Liver (tissue), 8 donors: ENCODE measurements at regions not wholly inside any gene's neighbourhood (a gene's known extent, or its start where the extent isn't known, plus 50 kb on each side); places are given as distances from the start of the nearest gene placed in this dataset.

Experiments
- DNase-seq: peaks from one replicate; pipeline ENCODE4 v3.0.0-alpha.2; 2017; ENCODE audit warnings: low spot score
- H3K27ac ChIP-seq, 2 donors: one replicate each; pipeline ENCODE4 v1.7.0; 2013; ENCODE audit warnings: inconsistent platforms in 2 of 2, low read length in 2 of 2, control low read depth in 1 of 2, low read depth in 1 of 2, mild to moderate bottlenecking in 1 of 2
- H3K27me3 ChIP-seq, 4 donors: one replicate each; pipeline versions ENCODE4 v1.6.1 to v1.7.0; 2013; ENCODE audit warnings: low read length in 3 of 4, inconsistent platforms in 1 of 4, mild to moderate bottlenecking in 1 of 4, moderate library complexity in 1 of 4; ENCODE audit not compliant: control insufficient read depth in 4 of 4, insufficient read depth in 4 of 4
- H3K36me3 ChIP-seq, 4 donors: one replicate each; pipeline versions ENCODE4 v1.6.1 to v1.7.0; 2013; ENCODE audit warnings: low read length in 3 of 4, mild to moderate bottlenecking in 3 of 4, low read depth in 1 of 4, moderate library complexity in 1 of 4; ENCODE audit not compliant: control insufficient read depth in 4 of 4, insufficient read depth in 3 of 4
- H3K4me1 ChIP-seq, 4 donors: one replicate each; pipeline versions ENCODE4 v1.6.1 to v1.7.0; 2013; ENCODE audit warnings: low read length in 3 of 4, mild to moderate bottlenecking in 3 of 4, moderate library complexity in 1 of 4; ENCODE audit not compliant: control insufficient read depth in 4 of 4, insufficient read depth in 4 of 4
- H3K4me3 ChIP-seq, 3 donors: one replicate each; pipeline versions ENCODE4 v1.6.1 to v1.7.0; 2013; ENCODE audit warnings: low read length in 3 of 3, control low read depth in 1 of 3, low read depth in 1 of 3, mild to moderate bottlenecking in 1 of 3
- H3K9ac ChIP-seq, 2 donors: one replicate each; pipeline ENCODE4 v1.7.0; 2013; ENCODE audit warnings: low read length in 2 of 2, mild to moderate bottlenecking in 2 of 2, moderate library complexity in 2 of 2, control low read depth in 1 of 2, low read depth in 1 of 2
- H3K9me3 ChIP-seq, 4 donors: one replicate each; pipeline versions ENCODE4 v1.6.1 to v1.7.0; 2013; ENCODE audit warnings: low read length in 3 of 4; ENCODE audit not compliant: control insufficient read depth in 4 of 4
- EGR1 ChIP-seq, 2 donors: IDR thresholded peaks; 2 replicates each; pipeline ENCODE4 v1.6.1; 2016 to 2018; ENCODE audit warnings: antibody characterized with exemption in 2 of 2, low read depth in 2 of 2
- FOXA1 ChIP-seq: IDR thresholded peaks from 2 replicates; pipeline ENCODE4 v1.6.1; 2016; ENCODE audit warnings: antibody characterized with exemption
- FOXA2 ChIP-seq: IDR thresholded peaks from 2 replicates; pipeline ENCODE4 v1.6.1; 2016; ENCODE audit warnings: antibody characterized with exemption
- GABPA ChIP-seq, 2 donors: IDR thresholded peaks in 1 of 2; conservative IDR thresholded peaks in 1 of 2; 2 replicates each; pipeline ENCODE4 v1.6.1; 2016; ENCODE audit warnings: antibody characterized with exemption in 2 of 2, mild to moderate bottlenecking in 1 of 2, moderate library complexity in 1 of 2
- HNF4A ChIP-seq, 2 donors: conservative IDR thresholded peaks; 2 replicates each; pipeline ENCODE4 v1.6.1; 2016; ENCODE audit warnings: antibody characterized with exemption in 2 of 2, mild to moderate bottlenecking in 2 of 2
- HNF4G ChIP-seq: IDR thresholded peaks from 2 replicates; pipeline ENCODE4 v1.6.1; 2016; ENCODE audit warnings: antibody characterized with exemption
- JUND ChIP-seq, 2 donors: IDR thresholded peaks; 2 replicates each; pipeline ENCODE4 v1.6.1; 2016; ENCODE audit warnings: antibody characterized with exemption in 2 of 2
- NR2F2 ChIP-seq: IDR thresholded peaks from 2 replicates; pipeline ENCODE4 v1.6.1; 2016; ENCODE audit warnings: antibody characterized with exemption
- RAD21 ChIP-seq, 2 donors: IDR thresholded peaks; 2 replicates each; pipeline ENCODE4 v1.6.1; 2016; ENCODE audit warnings: antibody characterized with exemption in 2 of 2, mild to moderate bottlenecking in 2 of 2
- RXRA ChIP-seq, 2 donors: IDR thresholded peaks; 2 replicates each; pipeline ENCODE4 v1.6.1; 2017 to 2018; ENCODE audit warnings: antibody characterized with exemption in 2 of 2, mild to moderate bottlenecking in 1 of 2
- SP1 ChIP-seq: IDR thresholded peaks from 2 replicates; pipeline ENCODE4 v1.6.1; 2018; ENCODE audit warnings: antibody characterized with exemption, mild to moderate bottlenecking
- TAF1 ChIP-seq: conservative IDR thresholded peaks from 2 replicates; pipeline ENCODE4 v1.6.1; 2016; ENCODE audit warnings: antibody characterized with exemption, mild to moderate bottlenecking
- YY1 ChIP-seq: IDR thresholded peaks from 2 replicates; pipeline ENCODE4 v1.6.1; 2016; ENCODE audit warnings: antibody characterized with exemption, mild to moderate bottlenecking
- WGBS: extraction: QIAGEN DNeasy Blood & Tissue Kit; methylation state at CpG from one replicate; pipeline ENCODE4 v1.1.7; 2013; 5-methylcytosine and 5-hydroxymethylcytosine counted together
- TF ChIP-seq, protein P1 (sequence below): IDR thresholded peaks from 2 replicates; pipeline ENCODE4 v1.6.1; 2016; ENCODE audit warnings: antibody characterized with exemption
- TF ChIP-seq, protein P2 (sequence below): IDR thresholded peaks from 2 replicates; pipeline ENCODE4 v1.6.1; 2016; ENCODE audit warnings: antibody characterized with exemption, mild to moderate bottlenecking
- TF ChIP-seq, protein P3 (sequence below): IDR thresholded peaks from 2 replicates; pipeline ENCODE4 v1.6.1; 2016; ENCODE audit warnings: antibody characterized with exemption
- TF ChIP-seq, protein P4 (sequence below): IDR thresholded peaks from 2 replicates; pipeline ENCODE4 v1.6.1; 2016; ENCODE audit warnings: antibody characterized with exemption
- TF ChIP-seq, protein P5 (sequence below): fragments of 150-350 bp; IDR thresholded peaks from 2 replicates; pipeline ENCODE4 v1.5.1; 2017; ENCODE audit warnings: improper control_type of control experiment, low read depth, low read length; ENCODE audit not compliant: missing input control
- donor health status: healthy.
- donor health status: healthy.
- donor health status: healthy.
- donor health status: healthy.
- donor health status: healthy.

DNA sequence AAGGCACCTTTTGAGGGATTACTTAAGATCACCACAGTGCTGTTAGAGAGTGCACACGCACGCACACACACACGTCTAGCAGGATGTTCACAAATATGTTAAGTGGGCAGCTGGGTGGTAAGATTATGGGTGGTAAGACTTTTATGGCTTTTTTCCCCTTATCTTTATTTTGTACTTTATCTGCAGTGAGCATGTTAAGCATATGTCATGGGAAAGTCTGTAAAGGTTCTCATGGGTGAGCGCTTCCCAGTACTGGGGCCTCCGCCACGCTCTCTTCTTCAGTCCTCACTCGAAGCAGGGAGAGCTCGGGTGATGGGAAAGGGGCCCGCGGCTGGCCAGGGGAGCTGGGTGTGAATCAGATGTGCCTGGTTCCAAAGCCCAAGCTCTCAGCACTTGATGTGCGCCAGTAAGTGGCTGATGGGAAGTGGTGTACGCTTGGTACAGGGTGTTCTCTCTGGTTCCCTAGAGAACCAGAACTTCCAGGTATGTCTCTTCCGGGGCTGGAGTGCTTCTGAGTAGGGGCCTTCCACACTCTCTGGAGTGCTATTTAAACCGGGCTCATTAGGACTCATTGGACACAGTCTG lies 83.9 kb upstream of the YWHAQ start:
- no peak overlapping the region for H3K27ac ChIP-seq
- DNase-seq = no peak
- 90% methylated on average over 14 of the region's 14 CpGs for WGBS

More for the DNA sequence above, 83.9 kb upstream of the YWHAQ start:
- TF ChIP-seq YY1 = no peak
- TF ChIP-seq JUND (IDR thresholded peaks at IDR 0.05) = no peak
- TF ChIP-seq GABPA (IDR thresholded peaks at IDR 0.05 in 1 of 2, conservative IDR thresholded peaks at IDR 0.05 in 1 of 2) = no peak
- no peak for TF ChIP-seq TAF1
- no peak for TF ChIP-seq FOXA2
- TF ChIP-seq EGR1 (IDR thresholded peaks at IDR 0.05; ENCODE audit: low read depth in 2 of 2) = no peak
- TF ChIP-seq, protein P1, sequence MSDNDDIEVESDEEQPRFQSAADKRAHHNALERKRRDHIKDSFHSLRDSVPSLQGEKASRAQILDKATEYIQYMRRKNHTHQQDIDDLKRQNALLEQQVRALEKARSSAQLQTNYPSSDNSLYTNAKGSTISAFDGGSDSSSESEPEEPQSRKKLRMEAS = no peak
- no peak for TF ChIP-seq SP1
- no peak for TF ChIP-seq NR2F2
- TF ChIP-seq, protein P2, sequence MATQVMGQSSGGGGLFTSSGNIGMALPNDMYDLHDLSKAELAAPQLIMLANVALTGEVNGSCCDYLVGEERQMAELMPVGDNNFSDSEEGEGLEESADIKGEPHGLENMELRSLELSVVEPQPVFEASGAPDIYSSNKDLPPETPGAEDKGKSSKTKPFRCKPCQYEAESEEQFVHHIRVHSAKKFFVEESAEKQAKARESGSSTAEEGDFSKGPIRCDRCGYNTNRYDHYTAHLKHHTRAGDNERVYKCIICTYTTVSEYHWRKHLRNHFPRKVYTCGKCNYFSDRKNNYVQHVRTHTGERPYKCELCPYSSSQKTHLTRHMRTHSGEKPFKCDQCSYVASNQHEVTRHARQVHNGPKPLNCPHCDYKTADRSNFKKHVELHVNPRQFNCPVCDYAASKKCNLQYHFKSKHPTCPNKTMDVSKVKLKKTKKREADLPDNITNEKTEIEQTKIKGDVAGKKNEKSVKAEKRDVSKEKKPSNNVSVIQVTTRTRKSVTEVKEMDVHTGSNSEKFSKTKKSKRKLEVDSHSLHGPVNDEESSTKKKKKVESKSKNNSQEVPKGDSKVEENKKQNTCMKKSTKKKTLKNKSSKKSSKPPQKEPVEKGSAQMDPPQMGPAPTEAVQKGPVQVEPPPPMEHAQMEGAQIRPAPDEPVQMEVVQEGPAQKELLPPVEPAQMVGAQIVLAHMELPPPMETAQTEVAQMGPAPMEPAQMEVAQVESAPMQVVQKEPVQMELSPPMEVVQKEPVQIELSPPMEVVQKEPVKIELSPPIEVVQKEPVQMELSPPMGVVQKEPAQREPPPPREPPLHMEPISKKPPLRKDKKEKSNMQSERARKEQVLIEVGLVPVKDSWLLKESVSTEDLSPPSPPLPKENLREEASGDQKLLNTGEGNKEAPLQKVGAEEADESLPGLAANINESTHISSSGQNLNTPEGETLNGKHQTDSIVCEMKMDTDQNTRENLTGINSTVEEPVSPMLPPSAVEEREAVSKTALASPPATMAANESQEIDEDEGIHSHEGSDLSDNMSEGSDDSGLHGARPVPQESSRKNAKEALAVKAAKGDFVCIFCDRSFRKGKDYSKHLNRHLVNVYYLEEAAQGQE = no peak
- TF ChIP-seq, protein P3, sequence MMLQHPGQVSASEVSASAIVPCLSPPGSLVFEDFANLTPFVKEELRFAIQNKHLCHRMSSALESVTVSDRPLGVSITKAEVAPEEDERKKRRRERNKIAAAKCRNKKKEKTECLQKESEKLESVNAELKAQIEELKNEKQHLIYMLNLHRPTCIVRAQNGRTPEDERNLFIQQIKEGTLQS = no peak
- TF ChIP-seq, protein P4, sequence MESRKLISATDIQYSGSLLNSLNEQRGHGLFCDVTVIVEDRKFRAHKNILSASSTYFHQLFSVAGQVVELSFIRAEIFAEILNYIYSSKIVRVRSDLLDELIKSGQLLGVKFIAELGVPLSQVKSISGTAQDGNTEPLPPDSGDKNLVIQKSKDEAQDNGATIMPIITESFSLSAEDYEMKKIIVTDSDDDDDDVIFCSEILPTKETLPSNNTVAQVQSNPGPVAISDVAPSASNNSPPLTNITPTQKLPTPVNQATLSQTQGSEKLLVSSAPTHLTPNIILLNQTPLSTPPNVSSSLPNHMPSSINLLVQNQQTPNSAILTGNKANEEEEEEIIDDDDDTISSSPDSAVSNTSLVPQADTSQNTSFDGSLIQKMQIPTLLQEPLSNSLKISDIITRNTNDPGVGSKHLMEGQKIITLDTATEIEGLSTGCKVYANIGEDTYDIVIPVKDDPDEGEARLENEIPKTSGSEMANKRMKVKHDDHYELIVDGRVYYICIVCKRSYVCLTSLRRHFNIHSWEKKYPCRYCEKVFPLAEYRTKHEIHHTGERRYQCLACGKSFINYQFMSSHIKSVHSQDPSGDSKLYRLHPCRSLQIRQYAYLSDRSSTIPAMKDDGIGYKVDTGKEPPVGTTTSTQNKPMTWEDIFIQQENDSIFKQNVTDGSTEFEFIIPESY = no peak
- no peak for TF ChIP-seq RAD21 (IDR thresholded peaks at IDR 0.05)
- no peak for TF ChIP-seq FOXA1
- TF ChIP-seq, protein P5, sequence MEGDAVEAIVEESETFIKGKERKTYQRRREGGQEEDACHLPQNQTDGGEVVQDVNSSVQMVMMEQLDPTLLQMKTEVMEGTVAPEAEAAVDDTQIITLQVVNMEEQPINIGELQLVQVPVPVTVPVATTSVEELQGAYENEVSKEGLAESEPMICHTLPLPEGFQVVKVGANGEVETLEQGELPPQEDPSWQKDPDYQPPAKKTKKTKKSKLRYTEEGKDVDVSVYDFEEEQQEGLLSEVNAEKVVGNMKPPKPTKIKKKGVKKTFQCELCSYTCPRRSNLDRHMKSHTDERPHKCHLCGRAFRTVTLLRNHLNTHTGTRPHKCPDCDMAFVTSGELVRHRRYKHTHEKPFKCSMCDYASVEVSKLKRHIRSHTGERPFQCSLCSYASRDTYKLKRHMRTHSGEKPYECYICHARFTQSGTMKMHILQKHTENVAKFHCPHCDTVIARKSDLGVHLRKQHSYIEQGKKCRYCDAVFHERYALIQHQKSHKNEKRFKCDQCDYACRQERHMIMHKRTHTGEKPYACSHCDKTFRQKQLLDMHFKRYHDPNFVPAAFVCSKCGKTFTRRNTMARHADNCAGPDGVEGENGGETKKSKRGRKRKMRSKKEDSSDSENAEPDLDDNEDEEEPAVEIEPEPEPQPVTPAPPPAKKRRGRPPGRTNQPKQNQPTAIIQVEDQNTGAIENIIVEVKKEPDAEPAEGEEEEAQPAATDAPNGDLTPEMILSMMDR = no peak
- no peak for TF ChIP-seq RXRA (IDR thresholded peaks at IDR 0.05)
- no peak for TF ChIP-seq HNF4A (conservative IDR thresholded peaks at IDR 0.05)
- TF ChIP-seq HNF4G = no peak
- H3K9ac ChIP-seq = no peak overlapping the region
- H3K4me1 ChIP-seq = no peaks in the 10 kb centered on the region
- H3K27me3 ChIP-seq = no peaks in the 10 kb centered on the region
- H3K4me3 ChIP-seq = no peak overlapping the region
- H3K9me3 ChIP-seq = no peaks in the 10 kb centered on the region
- H3K36me3 ChIP-seq = no peaks in the 10 kb centered on the region
